GM18498 (cell line): ENCODE measurements at regions not wholly inside any gene's neighbourhood (a gene's known extent, or its start where the extent isn't known, plus 50 kb on each side); places are given as distances from the start of the nearest gene placed in this dataset.

ENCODE experiments used
- ATAC-seq: cut with Tn5 transposase; IDR thresholded peaks from one replicate; pipeline ENCODE4 v1.9.1; 2021; ENCODE audit warnings: mild to moderate bottlenecking, moderate library complexity; ENCODE audit not compliant: unreplicated experiment

- no peak for ATAC-seq
These were observed 82.1 kb upstream of the RASGRP1 start for GRCh38 chr15:38646716-38647115.

- ATAC-seq, result no peak
These were observed 83.1 kb upstream of the RASGRP1 start for GRCh38 chr15:38647683-38648082.

GRCh38 chr15:38648121-38648843 lies 83.7 kb upstream of the RASGRP1 start:
- no peak for ATAC-seq

DNA sequence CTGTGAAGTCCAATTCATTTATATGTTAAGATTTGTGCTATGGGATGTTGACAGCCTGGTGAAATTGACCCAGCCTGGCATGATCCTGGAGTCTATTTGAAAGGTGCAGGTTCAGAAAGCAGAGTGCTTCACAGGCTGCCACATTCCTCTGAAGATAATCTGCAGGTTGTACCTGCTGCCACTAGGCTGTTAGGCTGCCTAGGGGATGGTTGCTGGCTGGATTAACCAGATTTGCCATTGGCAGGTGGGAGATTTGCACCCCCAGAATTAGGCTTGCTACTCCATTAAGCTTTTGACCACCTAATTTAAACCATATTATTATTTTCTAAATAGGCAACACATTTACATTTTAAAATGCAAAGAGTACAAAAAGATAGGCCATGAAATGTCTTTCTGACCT lies 85.8 kb upstream of the RASGRP1 start:
- no peak for ATAC-seq

- ATAC-seq, result no peak
These were observed 86.3 kb upstream of the RASGRP1 start for GRCh38 chr15:38650936-38651327.

DNA sequence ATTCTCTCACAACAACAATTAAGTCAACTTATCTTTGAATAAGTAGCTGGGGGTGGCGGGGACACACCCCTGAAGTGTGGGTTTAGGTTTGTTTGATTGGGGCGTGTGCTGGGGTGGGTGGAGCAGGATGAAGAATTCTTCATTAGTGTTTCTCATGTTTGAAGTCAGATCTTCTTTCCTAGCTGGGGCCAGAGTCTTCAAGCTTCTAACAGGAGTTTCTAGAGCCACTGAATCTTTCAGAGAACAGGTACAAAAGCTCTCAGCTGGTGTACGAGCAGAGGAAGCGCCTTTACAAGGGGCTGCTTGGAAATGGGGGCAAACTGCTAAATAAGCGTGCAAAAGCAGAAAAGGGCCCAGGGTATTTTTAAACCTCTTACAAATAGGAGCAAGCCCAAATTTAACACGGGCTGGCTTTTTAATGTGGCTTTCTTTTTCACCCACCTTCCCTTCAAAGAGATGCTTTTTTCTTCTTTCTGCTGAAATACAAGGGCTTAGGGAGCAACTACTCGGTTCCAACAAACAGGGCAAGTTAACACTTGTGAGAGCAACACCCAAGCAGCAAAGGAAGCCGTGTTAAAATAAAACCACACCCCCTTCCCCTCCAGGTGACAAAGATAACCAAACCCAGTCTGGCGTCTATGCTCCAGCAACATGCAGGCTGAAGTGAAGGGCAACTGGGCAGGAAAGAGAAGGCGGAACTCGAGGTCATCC lies 86.9 kb upstream of the RASGRP1 start:
- no peak for ATAC-seq

DNA sequence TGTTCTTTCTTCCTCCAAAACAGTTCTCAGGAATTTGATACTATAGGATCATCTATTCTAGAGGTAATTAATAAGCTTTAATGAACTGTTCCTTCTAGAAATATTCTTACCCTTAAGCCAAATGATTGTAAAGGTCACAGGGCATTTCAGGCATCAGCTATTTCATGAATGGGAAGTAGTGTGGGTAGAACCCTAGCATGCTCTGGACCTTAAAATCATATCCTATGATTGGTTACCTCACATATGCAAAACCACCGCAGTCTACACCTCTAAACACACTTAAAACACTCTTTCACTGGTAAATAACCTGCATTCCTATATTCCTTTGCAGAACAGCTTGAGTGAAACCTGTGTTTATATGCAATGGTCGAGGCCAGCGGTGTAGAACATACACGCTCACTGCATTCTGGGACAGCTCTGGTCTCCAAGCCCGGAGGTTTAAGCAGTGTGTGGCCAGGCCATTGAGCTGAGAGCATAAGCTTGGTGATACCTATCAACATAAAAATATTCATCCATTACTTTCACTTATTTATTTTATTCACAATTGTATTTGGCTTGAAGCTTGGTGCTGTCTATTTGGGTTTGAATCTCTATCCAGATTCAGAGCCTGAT lies 87.7 kb upstream of the RASGRP1 start:
- ATAC-seq, result no peak

GRCh38 chr15:38652998-38653397 lies 88.4 kb upstream of the RASGRP1 start:
- ATAC-seq, result no peak

GRCh38 chr15:38658431-38658830 lies 93.8 kb upstream of the RASGRP1 start:
- ATAC-seq, result no peak

- ATAC-seq, result no peak
These were observed 96.1 kb upstream of the RASGRP1 start for GRCh38 chr15:38660738-38661137.

GRCh38 chr15:38662033-38662802 lies 97.6 kb upstream of the RASGRP1 start:
- ATAC-seq, result no peak

GRCh38 chr15:38662805-38663204 lies 98.2 kb upstream of the RASGRP1 start:
- no peak for ATAC-seq

DNA sequence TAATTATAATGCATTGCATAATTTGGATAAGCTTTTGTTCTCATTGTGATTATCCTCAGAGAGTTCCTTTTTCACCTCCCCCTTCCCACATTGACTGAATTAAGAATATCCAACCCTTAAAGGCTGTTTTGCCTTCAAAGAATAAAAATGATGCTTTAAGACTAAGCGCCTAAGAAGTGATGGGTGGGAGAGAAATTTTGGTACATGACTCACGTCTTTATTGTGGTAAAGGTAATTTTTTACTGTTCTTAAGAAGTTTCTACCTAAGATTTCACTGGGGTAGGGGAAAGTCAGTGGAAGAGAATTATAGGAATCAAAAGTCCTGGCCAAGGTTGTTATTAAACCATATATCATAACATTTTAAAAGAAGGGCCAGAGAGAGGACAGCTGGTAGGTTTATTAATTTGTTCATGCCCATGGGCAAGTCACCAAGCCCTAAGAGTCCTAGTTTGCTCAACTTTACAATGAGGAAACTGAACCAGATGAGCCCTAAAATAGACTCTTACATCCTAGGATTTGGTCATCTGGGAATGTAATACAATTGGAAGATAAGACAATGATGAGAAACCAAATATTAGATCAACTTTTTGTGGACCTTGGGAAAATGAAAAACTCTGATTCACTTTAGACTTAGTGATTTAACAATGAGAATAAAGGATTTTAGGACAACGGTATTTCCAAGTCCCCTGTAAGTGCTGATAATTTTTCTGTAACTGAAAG lies 101.1 kb upstream of the RASGRP1 start:
- ATAC-seq, result no peak

GRCh38 chr15:38666865-38667510 lies 102.4 kb upstream of the RASGRP1 start:
- no peak for ATAC-seq

- no peak for ATAC-seq
These were observed 103.6 kb upstream of the RASGRP1 start for GRCh38 chr15:38667890-38668850.

- no peak for ATAC-seq
These were observed 104.3 kb upstream of the RASGRP1 start for GRCh38 chr15:38668898-38669391.

DNA sequence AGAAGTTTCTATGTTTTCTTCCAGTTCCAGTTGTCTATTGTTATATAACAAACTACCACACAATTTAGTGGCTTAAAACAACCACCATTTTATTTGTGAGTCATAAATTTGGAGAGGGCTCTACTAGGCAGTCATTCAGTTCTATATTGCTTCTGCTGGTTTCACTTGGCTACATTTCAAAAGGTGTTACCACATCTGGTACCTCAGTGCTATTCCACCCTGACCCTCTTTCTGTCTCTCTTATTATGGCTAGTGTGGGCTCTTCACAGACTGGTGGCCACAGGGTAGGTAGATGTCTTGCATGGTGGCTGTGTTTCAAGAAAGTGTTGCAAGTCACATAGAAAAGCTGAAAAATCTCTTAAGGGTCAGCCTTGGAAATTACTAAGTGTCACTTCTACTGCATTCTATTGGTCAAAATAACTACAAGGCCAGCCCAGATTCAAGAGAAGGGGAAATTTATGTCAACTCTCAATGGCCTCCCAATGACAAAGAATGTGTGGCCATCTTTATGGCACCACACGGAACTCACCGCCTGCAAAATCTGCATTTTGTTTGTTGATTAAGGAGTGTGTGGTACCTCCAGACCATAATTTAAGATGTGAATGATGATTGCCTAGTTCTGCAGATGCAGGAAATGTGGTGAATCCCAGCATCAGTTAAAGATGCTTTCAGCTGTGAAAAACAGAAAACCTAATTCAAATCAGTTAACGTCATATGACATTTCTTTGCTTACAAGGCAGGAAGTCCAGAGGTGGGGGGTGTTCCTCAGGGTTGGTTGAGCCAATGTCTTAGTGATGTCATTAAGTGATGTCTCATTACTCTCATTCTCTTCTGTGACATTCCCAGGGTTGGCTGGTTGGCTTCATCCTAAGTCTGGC lies 105.8 kb upstream of the RASGRP1 start:
- ATAC-seq, result peak; percentile 51

- peak; percentile 3 for ATAC-seq
These were observed 106.4 kb upstream of the RASGRP1 start for GRCh38 chr15:38671006-38671387.
